Heart right ventricle (tissue), 16 donors: ENCODE measurements at regions not wholly inside any gene's neighbourhood (a gene's known extent, or its start where the extent isn't known, plus 50 kb on each side); places are given as distances from the start of the nearest gene placed in this dataset.

Source experiments
- ATAC-seq, 8 donors: fragments of 200-7000 bp; cut with Tn5 transposase; one replicate each; pipeline ENCODE4 v1.9.1; 2020; ENCODE audit warnings: mild to moderate bottlenecking in 8 of 8, moderate library complexity in 8 of 8, moderate number of reproducible peaks in 1 of 8
- DNase-seq, 2 donors: peaks; one replicate each; pipeline ENCODE4 v3.0.0-alpha.2; 2020
- H3K27ac ChIP-seq, 10 donors: fragments of 200-600 bp; sonication (generic) in 2 of 10; one replicate each; pipeline versions ENCODE4 v1.5.0 to v1.8.0; 2020 to 2022; ENCODE audit warnings: mild to moderate bottlenecking in 3 of 10
- H3K27me3 ChIP-seq, 7 donors: fragments of 200-600 bp; one replicate each; pipeline ENCODE4 v1.8.0; 2021 to 2022; ENCODE audit warnings: mild to moderate bottlenecking in 2 of 7
- H3K36me3 ChIP-seq, 9 donors: fragments of 200-600 bp; sonication (generic) in 1 of 9; one replicate each; pipeline versions ENCODE4 v1.5.0 to v1.8.0; 2020 to 2022; ENCODE audit warnings: mild to moderate bottlenecking in 2 of 9
- H3K4me1 ChIP-seq, 9 donors: fragments of 200-600 bp; sonication (generic) in 1 of 9; one replicate each; pipeline versions ENCODE4 v1.5.0 to v1.8.0; 2020 to 2022; ENCODE audit warnings: mild to moderate bottlenecking in 4 of 9
- H3K4me3 ChIP-seq, 10 donors: fragments of 200-600 bp; sonication (generic) in 2 of 10; one replicate each; pipeline versions ENCODE4 v1.5.0 to v1.8.0; 2020 to 2022; ENCODE audit warnings: mild to moderate bottlenecking in 7 of 10, moderate library complexity in 2 of 10
- H3K9me3 ChIP-seq, 11 donors: fragments of 200-600 bp in 10 of 11; sonication (generic) in 2 of 11; one replicate each; pipeline versions ENCODE4 v1.5.0 to v1.8.0; 2013 to 2022; ENCODE audit warnings: mild to moderate bottlenecking in 2 of 11, control low read depth in 1 of 11, moderate library complexity in 1 of 11
- CTCF ChIP-seq, 9 donors: fragments of 200-600 bp; sonication (generic) in 2 of 9; IDR thresholded peaks; one replicate each; pipeline versions ENCODE4 v1.5.0 to v1.8.0; 2021 to 2022; ENCODE audit warnings: antibody characterized with exemption in 9 of 9, mild to moderate bottlenecking in 5 of 9, moderate library complexity in 1 of 9
- WGBS, 2 donors: extraction: QIAGEN DNeasy Blood & Tissue Kit; methylation state at CpG; one replicate each; pipeline ENCODE4 v1.1.7; 2013; ENCODE audit warnings: inconsistent platforms in 1 of 2; 5-methylcytosine and 5-hydroxymethylcytosine counted together
- intact Hi-C, 10 donors: fragments of 100-400 bp; cut with DNase I; formaldehyde crosslinking; loops; one replicate each; pipeline versions ENCODE4 v1.11.1 to v1.14.2; 2022
- donor health status: Arrhythmogenic right ventricular cardiomyopathy.
- donor health status: ischemic (EF 13 %, LVEDD 7.1; RV severe dilation, severe dysfunction).
- donor health status: healthy with polysubstance abuse.
- donor health status: DM: no; HTN: yes; CAD: no.
- donor health status: DM: no; HTN: no; CAD: no.
- donor health status: ischemic (EF 25% LVEDD 6.9; RV normal size, moderate dysfunction).
- donor health status: ischemic (EF 25% LVEDD 5.7; RV mildly dilated, moderate dysfunction).
- donor health status: healthy.
- donor health status: DM: yes; HTN: yes; CAD: no.
- donor health status: Ischemic cardiomyopathy.
- donor health status: ischemic (EF 35%, LVEDD 5.7; RV mildly dilated, moderate dysfunction).
- donor health status: nonischemic (EF 11% LVEDD 7.7; RV severe dilation, severe dysfunction).
- donor health status: DM: yes; HTN: yes; CAD: no.
- donor health status: PGD.
- donor health status: ischemic (EF 29% LVEDD 5.4; RV normal size, mild dysfunction).
- donor health status: nonischemic (EF 23%, LVEDD 6.1; RV moderate dilation, normal function).

DNA sequence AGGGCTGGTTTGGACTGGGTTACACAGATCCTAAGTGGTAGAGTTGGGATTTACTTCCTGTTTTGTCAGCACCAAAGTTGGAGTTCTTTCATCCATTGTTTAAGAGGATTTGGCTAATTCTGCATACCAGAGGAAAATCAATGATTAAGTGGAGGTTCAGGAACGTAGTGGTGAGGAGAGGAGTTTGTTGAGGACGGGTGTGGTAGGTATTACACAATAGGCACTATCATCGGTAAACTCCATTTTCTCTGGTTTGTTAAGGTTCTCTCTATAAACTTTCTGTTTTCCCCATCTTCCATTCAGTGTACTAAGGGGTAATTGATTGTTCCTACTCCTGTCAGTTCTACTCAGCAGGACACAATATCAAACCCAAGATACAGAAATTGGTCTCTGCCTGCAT is 107.5 kb upstream of the VCX2 start:
- TF ChIP-seq CTCF (IDR thresholded peaks at IDR 0.05): no peak
- Histone ChIP-seq H3K36me3 (no peaks in the 10 kb centered on the region), H3K4me3 (no peak overlapping the region), H3K9me3 (peaks cover 0 to 14% (median 0%) of the 10 kb centered on the region in 11 donors), H3K4me1 (no peaks in the 10 kb centered on the region), H3K27me3 (no peaks in the 10 kb centered on the region), H3K27ac (no peak overlapping the region)
- 61 to 67% methylated on average over 3 of the region's 3 CpGs for WGBS, 2 donors
- DNase-seq (no peak), ATAC-seq (no peak)
- intact Hi-C loops: no loop called here

DNA sequence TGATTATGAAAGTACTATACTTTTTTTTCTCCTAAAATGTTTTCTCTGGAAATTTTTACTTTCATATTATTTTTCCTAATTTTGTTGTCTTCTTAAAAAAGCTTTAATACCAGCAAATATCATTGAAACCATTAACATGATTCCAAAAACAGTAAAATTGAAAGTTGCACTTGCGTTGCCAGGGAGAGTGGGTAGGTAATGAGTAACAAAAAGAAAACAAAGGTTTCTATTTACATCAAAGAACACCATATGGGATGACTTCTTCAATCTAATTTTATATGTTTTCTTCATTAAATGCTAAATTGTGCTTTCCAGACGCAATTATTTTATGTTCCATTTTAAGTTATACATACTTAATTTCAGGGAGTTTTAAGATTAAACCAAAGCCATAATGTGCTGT is 108.3 kb upstream of the VCX2 start:
- no peak for ATAC-seq
- WGBS, 2 donors: 94 to 98% methylated on average over 2 of the region's 2 CpGs

DNA sequence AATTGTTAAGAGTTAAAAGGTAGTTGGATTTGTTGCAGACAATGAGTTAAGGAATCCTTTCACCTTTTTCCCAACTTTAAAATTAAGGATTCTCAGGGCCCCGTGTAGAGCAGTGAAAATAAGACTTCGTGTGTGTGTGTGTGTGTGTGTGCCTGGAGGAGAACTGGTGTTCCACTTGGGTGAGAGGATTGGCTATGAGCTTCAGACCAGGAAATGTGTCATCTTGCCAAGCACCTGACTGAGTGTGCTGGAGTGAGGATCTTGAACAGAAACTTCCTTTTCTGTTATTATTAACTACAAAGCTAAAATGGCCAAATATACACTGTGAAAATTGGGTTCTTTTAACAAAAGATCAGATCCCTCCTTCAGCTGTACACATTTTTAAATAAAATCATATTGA is 113.1 kb upstream of the VCX2 start:
- H3K4me3 ChIP-seq: no peak overlapping the region
- intact Hi-C loops: no loop called here
- no peaks in the 10 kb centered on the region for H3K4me1 ChIP-seq
- DNase-seq (no peak), ATAC-seq (no peak)
- 54 to 78% methylated on average over 2 of the region's 2 CpGs for WGBS, 2 donors
- H3K27me3 ChIP-seq: no peaks in the 10 kb centered on the region
- no peak for TF ChIP-seq CTCF (IDR thresholded peaks at IDR 0.05)
- no peak overlapping the region for H3K27ac ChIP-seq
- H3K36me3 ChIP-seq: no peaks in the 10 kb centered on the region
- H3K9me3 ChIP-seq: no peaks in the 10 kb centered on the region

More for the DNA sequence above, 108.3 kb upstream of the VCX2 start:
- no peak for TF ChIP-seq CTCF (IDR thresholded peaks at IDR 0.05)
- intact Hi-C loops: no loop called here
- H3K36me3 ChIP-seq: no peaks in the 10 kb centered on the region
- no peaks in the 10 kb centered on the region for H3K27me3 ChIP-seq
- H3K4me3 ChIP-seq: no peak overlapping the region
- no peak overlapping the region for H3K27ac ChIP-seq
- H3K4me1 ChIP-seq: no peaks in the 10 kb centered on the region
- DNase-seq: no peak
- peaks cover 0 to 14% (median 0%) of the 10 kb centered on the region in 11 donors for H3K9me3 ChIP-seq

- Histone ChIP-seq H3K36me3 (no peaks in the 10 kb centered on the region), H3K9me3 (peaks cover 0 to 7% (median 0%) of the 10 kb centered on the region in 11 donors), H3K4me3 (no peak overlapping the region), H3K27me3 (no peaks in the 10 kb centered on the region), H3K4me1 (no peaks in the 10 kb centered on the region), H3K27ac (no peak overlapping the region)
- no peak for TF ChIP-seq CTCF (IDR thresholded peaks at IDR 0.05)
- ATAC-seq (no peak), DNase-seq (no peak)
- intact Hi-C loops: no loop called here
These were observed 117.5 kb upstream of the VCX2 start for GRCh38 chrX:8288590-8288989.

- ATAC-seq (no peak), DNase-seq (no peak)
- intact Hi-C loops: no loop called here
- H3K4me3 ChIP-seq: no peak overlapping the region
- TF ChIP-seq CTCF (IDR thresholded peaks at IDR 0.05): no peak
- H3K4me1 ChIP-seq: no peaks in the 10 kb centered on the region
- 71 to 94% methylated on average over 1 of the region's 1 CpG for WGBS, 2 donors
- H3K36me3 ChIP-seq: no peaks in the 10 kb centered on the region
- H3K9me3 ChIP-seq: peaks cover 0 to 7% (median 0%) of the 10 kb centered on the region in 11 donors
- no peaks in the 10 kb centered on the region for H3K27me3 ChIP-seq
- H3K27ac ChIP-seq: no peak overlapping the region
These were observed 118.5 kb upstream of the VCX2 start for GRCh38 chrX:8289523-8289922.
